H1 (cell line): ENCODE measurements at regions not wholly inside any gene's neighbourhood (a gene's known extent, or its start where the extent isn't known, plus 50 kb on each side); places are given as distances from the start of the nearest gene placed in this dataset.

Source experiments
- CTCF ChIA-PET: fragments of 300-600 bp; sonication (Branson Sonifier 250); formaldehyde crosslinking; loops from one replicate; lab custom pipeline; 2021; ENCODE audit not compliant: partially characterized antibody; lab: Charles Lee
- POLR2A ChIA-PET: fragments of 300-600 bp; sonication (Branson Sonifier 250); formaldehyde crosslinking; loops from one replicate; lab custom pipeline; 2021; ENCODE audit warnings: inconsistent platforms; ENCODE audit not compliant: partially characterized antibody; lab: Charles Lee
- DNase-seq, 2 experiments: peaks; one replicate each; pipeline versions ENCODE4 v3.0.0 to v3.0.0-alpha.2; 2010 to 2022; ENCODE audit warnings: low spot score in 2 of 2, low read depth in 1 of 2, mixed read lengths in 1 of 2
- FAIRE-seq: peaks from 2 replicates; lab custom pipeline; 2011; peaks lifted over from hg19 to GRCh38; lab: Jason Lieb, UNC
- H2AFZ ChIP-seq: 2 replicates; pipeline ENCODE4 v1.8.1; 2012; ENCODE audit warnings: low read length, inconsistent platforms
- H2AK5ac ChIP-seq: 2 replicates; pipeline ENCODE4 v1.6.1; 2013; ENCODE audit warnings: low read depth, low read length
- H2BK120ac ChIP-seq: replicated peaks from 2 replicates; pipeline ENCODE3; 2013; ENCODE audit warnings: low read depth, low read length, inconsistent platforms
- H2BK12ac ChIP-seq: 2 replicates; pipeline ENCODE4 v1.6.1; 2013; ENCODE audit warnings: low read depth, low read length
- H2BK15ac ChIP-seq: 2 replicates; pipeline ENCODE4 v1.6.1; 2013; ENCODE audit warnings: low read length
- H2BK20ac ChIP-seq: 2 replicates; pipeline ENCODE4 v1.6.1; 2013; ENCODE audit warnings: low read length
- H2BK5ac ChIP-seq: 2 replicates; pipeline ENCODE4 v1.6.1; 2013; ENCODE audit warnings: low read depth, low read length
- H3K14ac ChIP-seq: 2 replicates; pipeline ENCODE4 v1.6.1; 2013; ENCODE audit warnings: inconsistent platforms; ENCODE audit not compliant: insufficient read length
- H3K18ac ChIP-seq: 2 replicates; pipeline ENCODE4 v1.6.1; 2013; ENCODE audit warnings: low read length; ENCODE audit errors: extremely low read depth
- H3K23ac ChIP-seq: 2 replicates; pipeline ENCODE4 v1.6.1; 2013; ENCODE audit warnings: inconsistent platforms; ENCODE audit not compliant: insufficient read length
- H3K23me2 ChIP-seq: 2 replicates; pipeline ENCODE4 v1.6.1; 2013; ENCODE audit warnings: low read depth, low read length
- H3K27ac ChIP-seq: 2 replicates; pipeline ENCODE4 v1.6.1; 2011; ENCODE audit warnings: low read depth, low read length, inconsistent platforms
- H3K27me3 ChIP-seq, 4 experiments: replicated peaks in 1 of 4; 1 replicate in 1 of 4; 2 replicates in 3 of 4; pipeline versions ENCODE4 v1.6.1 to v1.8.1; 2011 to 2013; ENCODE audit warnings: low read length in 3 of 4, mild to moderate bottlenecking in 3 of 4, inconsistent platforms in 2 of 4, mixed read lengths in 2 of 4, moderate library complexity in 1 of 4; ENCODE audit not compliant: control insufficient read depth in 3 of 4, insufficient read depth in 3 of 4; ENCODE audit errors: extremely low read depth in 1 of 4
- H3K36me3 ChIP-seq, 4 experiments: 2 replicates each; pipeline versions ENCODE4 v1.6.1 to v1.8.1; 2011 to 2013; ENCODE audit warnings: mild to moderate bottlenecking in 4 of 4, low read length in 3 of 4, moderate library complexity in 2 of 4, control low read depth in 1 of 4, inconsistent platforms in 1 of 4; ENCODE audit not compliant: insufficient read depth in 4 of 4, control insufficient read depth in 2 of 4
- H3K4ac ChIP-seq: replicated peaks from 2 replicates; pipeline ENCODE3; 2013; ENCODE audit warnings: low read length, low read depth, mixed read lengths, inconsistent platforms; ENCODE audit not compliant: insufficient read length
- H3K4me1 ChIP-seq, 4 experiments: replicated peaks in 1 of 4; 1 replicate in 1 of 4; 2 replicates in 3 of 4; pipeline versions ENCODE4 v1.6.1 to v1.8.1; 2011 to 2013; ENCODE audit warnings: low read length in 3 of 4, inconsistent platforms in 2 of 4, mixed read lengths in 1 of 4; ENCODE audit not compliant: insufficient read depth in 4 of 4, control insufficient read depth in 3 of 4
- H3K4me2 ChIP-seq, 2 experiments: 2 replicates each; pipeline versions ENCODE4 v1.6.1 to v1.8.1; 2011 to 2013; ENCODE audit warnings: low read depth in 2 of 2, low read length in 2 of 2, control low read depth in 1 of 2, inconsistent platforms in 1 of 2, mild to moderate bottlenecking in 1 of 2; ENCODE audit not compliant: insufficient read depth in 1 of 2
- H3K4me3 ChIP-seq, 4 experiments: fragments of 200-600, 300-600 bp in 1 of 4; sonication (generic), shearing (Covaris generic), sonication (Bioruptor Twin) in 1 of 4; 2 replicates each; pipeline versions ENCODE4 v1.5.1 to v1.8.1; 2011 to 2016; ENCODE audit warnings: low read length in 4 of 4, low read depth in 3 of 4, control low read depth in 2 of 4, inconsistent platforms in 2 of 4, mild to moderate bottlenecking in 2 of 4, mixed read lengths in 1 of 4, moderate library complexity in 1 of 4; ENCODE audit not compliant: insufficient read depth in 2 of 4; ENCODE audit errors: extremely low read depth in 1 of 4
- H3K56ac ChIP-seq: replicated peaks from 2 replicates; pipeline ENCODE3; 2013; ENCODE audit warnings: low read depth, mild to moderate bottlenecking, mixed read lengths, low read length, inconsistent platforms; ENCODE audit not compliant: insufficient read length
- H3K79me1 ChIP-seq: 2 replicates; pipeline ENCODE4 v1.6.1; 2013; ENCODE audit warnings: low read depth, low read length, control low read depth
- H3K79me2 ChIP-seq, 2 experiments: 2 replicates each; pipeline versions ENCODE4 v1.6.1 to v1.8.1; 2012 to 2013; ENCODE audit warnings: low read length in 2 of 2, mild to moderate bottlenecking in 2 of 2, inconsistent platforms in 1 of 2; ENCODE audit not compliant: insufficient read depth in 2 of 2, control insufficient read depth in 1 of 2
- H3K9ac ChIP-seq, 4 experiments: replicated peaks in 1 of 4; 1 replicate in 1 of 4; 2 replicates in 3 of 4; pipeline versions ENCODE4 v1.6.1 to v1.8.1; 2011 to 2013; ENCODE audit warnings: low read depth in 3 of 4, low read length in 3 of 4, control low read depth in 2 of 4, mild to moderate bottlenecking in 2 of 4, moderate library complexity in 2 of 4, inconsistent platforms in 1 of 4; ENCODE audit errors: extremely low read depth in 1 of 4
- H3K9me3 ChIP-seq, 2 experiments: 2 replicates each; pipeline versions ENCODE4 v1.6.1 to v1.8.1; 2012 to 2013; ENCODE audit warnings: mild to moderate bottlenecking in 2 of 2, moderate library complexity in 2 of 2, control low read depth in 1 of 2, inconsistent platforms in 1 of 2, low read depth in 1 of 2, low read length in 1 of 2, mixed read lengths in 1 of 2; ENCODE audit not compliant: insufficient read depth in 2 of 2
- H4K20me1 ChIP-seq, 2 experiments: replicated peaks in 1 of 2; 2 replicates each; pipeline versions ENCODE3 to v1.8.1; 2011 to 2013; ENCODE audit warnings: inconsistent platforms in 2 of 2, low read length in 2 of 2, mild to moderate bottlenecking in 1 of 2; ENCODE audit not compliant: insufficient read depth in 2 of 2, control insufficient read depth in 1 of 2
- H4K5ac ChIP-seq: 2 replicates; pipeline ENCODE4 v1.6.1; 2013; ENCODE audit warnings: low read length, low read depth, mixed read lengths, inconsistent platforms; ENCODE audit not compliant: insufficient read length
- H4K8ac ChIP-seq: 2 replicates; pipeline ENCODE4 v1.8.0; 2013; ENCODE audit warnings: mild to moderate bottlenecking, moderate library complexity, low read length, inconsistent platforms; ENCODE audit not compliant: insufficient read depth; ENCODE audit errors: extremely low read depth
- H4K91ac ChIP-seq: replicated peaks from 2 replicates; pipeline ENCODE3; 2013; ENCODE audit warnings: low read length, mixed read lengths, inconsistent platforms; ENCODE audit not compliant: insufficient read length
- CREB1 ChIP-seq: IDR thresholded peaks from 2 replicates; pipeline ENCODE4 v1.6.1; 2012; ENCODE audit warnings: inconsistent platforms
- CTCF ChIP-seq, 3 experiments: IDR thresholded peaks; 1 replicate in 2 of 3; 2 replicates in 1 of 3; pipeline versions ENCODE4 v1.5.1 to v1.6.1; 2011; ENCODE audit warnings: low read length in 3 of 3, mild to moderate bottlenecking in 3 of 3, inconsistent platforms in 2 of 3, low read depth in 1 of 3, moderate library complexity in 1 of 3; ENCODE audit not compliant: insufficient read depth in 1 of 3; ENCODE audit errors: control extremely low read depth in 1 of 3
- E2F6 ChIP-seq: IDR thresholded peaks from 2 replicates; pipeline ENCODE4 v1.6.1; 2012; ENCODE audit warnings: inconsistent platforms
- EGR1 ChIP-seq: IDR thresholded peaks from 2 replicates; pipeline ENCODE4 v1.6.1; 2011; ENCODE audit warnings: low read depth, low read length, borderline replicate concordance
- GTF2F1 ChIP-seq: IDR thresholded peaks from 2 replicates; pipeline ENCODE4 v1.6.1; 2012; ENCODE audit warnings: low read depth, low read length, improper control_type of control experiment, borderline replicate concordance
- HDAC2 ChIP-seq, 2 experiments: fragments of 300-600 bp in 1 of 2; sonication (generic) in 1 of 2; IDR thresholded peaks; 2 replicates each; pipeline ENCODE4 v1.6.1; 2011 to 2012; ENCODE audit warnings: low read depth in 2 of 2, low read length in 2 of 2, mild to moderate bottlenecking in 2 of 2, moderate library complexity in 2 of 2, borderline replicate concordance in 1 of 2, inconsistent platforms in 1 of 2
- KDM1A ChIP-seq: fragments of 200-600, 300-600 bp; sonication (generic); IDR thresholded peaks from 2 replicates; pipeline ENCODE4 v1.7.1; 2016; ENCODE audit warnings: mild to moderate bottlenecking, low read length, borderline replicate concordance
- KDM5A ChIP-seq: fragments of 200-600 bp; IDR thresholded peaks from 2 replicates; pipeline ENCODE4 v1.7.1; 2012; ENCODE audit warnings: mild to moderate bottlenecking, low read length, inconsistent platforms, mixed read lengths
- MAFK ChIP-seq: IDR thresholded peaks from 2 replicates; pipeline ENCODE4 v1.6.1; 2012; ENCODE audit warnings: low read depth, mild to moderate bottlenecking, improper control_type of control experiment, low read length
- RBBP5 ChIP-seq: IDR thresholded peaks from 2 replicates; pipeline ENCODE4 v1.7.1; 2012; ENCODE audit warnings: low read depth, mild to moderate bottlenecking, inconsistent platforms, low read length, moderate library complexity, borderline replicate concordance
- SRF ChIP-seq: IDR thresholded peaks from 2 replicates; pipeline ENCODE4 v1.6.1; 2011; ENCODE audit warnings: mild to moderate bottlenecking, low read depth, low read length, moderate library complexity
- TAF1 ChIP-seq: IDR thresholded peaks from 2 replicates; pipeline ENCODE4 v1.6.1; 2011; ENCODE audit warnings: mild to moderate bottlenecking, low read depth, low read length
- whole genome bisulfite sequencing, 2 experiments: shearing (Covaris generic) in 1 of 2; methylation state at CpG; one replicate each; pipeline versions ENCODE4 v1.1.6 to v1.1.7; 2013 to 2015; ENCODE audit warnings: low lambda C conversion rate in 2 of 2, mixed read lengths in 2 of 2, inconsistent platforms in 1 of 2, low coverage in 1 of 2, missing lambda C conversion rate in 1 of 2; ENCODE audit not compliant: insufficient replicate concordance in 2 of 2, insufficient coverage in 1 of 2, insufficient read length in 1 of 2; ENCODE audit errors: extremely low coverage in 1 of 2, missing lambda C conversion rate in 1 of 2; 5-methylcytosine and 5-hydroxymethylcytosine counted together

- 89% methylated on average over 1 of the region's 1 CpG; no CpG with 5 or more reads in 1 of the 2 experiments for WGBS, 2 experiments
- Histone ChIP-seq H2BK20ac (no peak overlapping the region), H3K4me3 (no peak overlapping the region), H3K23ac (no peak overlapping the region), H3K18ac (no peak overlapping the region), H3K79me1 (no peaks in the 10 kb centered on the region), H2BK120ac (no peak overlapping the region), H3K79me2 (no peaks in the 10 kb centered on the region), H3K14ac (no peak overlapping the region), H3K56ac (no peak overlapping the region), H3K4me2 (no peak overlapping the region), H2AFZ (no peak overlapping the region), H4K8ac (no peak overlapping the region), H4K20me1 (no peaks in the 10 kb centered on the region), H4K5ac (no peak overlapping the region), H2AK5ac (no peak overlapping the region), H3K27ac (no peak overlapping the region), H3K9me3 (no peaks in the 10 kb centered on the region), H2BK15ac (no peak overlapping the region), H3K4me1 (no peaks in the 10 kb centered on the region), H2BK12ac (no peak overlapping the region), H3K23me2 (no peaks in the 10 kb centered on the region), H4K91ac (no peak overlapping the region), H2BK5ac (no peak overlapping the region), H3K9ac (no peak overlapping the region), H3K4ac (no peak overlapping the region), H3K36me3 (no peaks in the 10 kb centered on the region), H3K27me3 (no peaks in the 10 kb centered on the region)
- FAIRE-seq (no peak), DNase-seq (no peak)
- CTCF ChIA-PET, result interaction anchor here (0.6 to 2.4 kb wide), 3 partner anchors 14 to 43 kb away, joined by 3 to 13 read pairs (median 3); no protein-coding TSS in a partner anchor
- POLR2A ChIA-PET, result no interaction called here
- TF ChIP-seq MAFK, result no peak
- no peak for TF ChIP-seq KDM5A
- no peak for TF ChIP-seq TAF1
- TF ChIP-seq SRF, result no peak
- TF ChIP-seq HDAC2 (IDR thresholded peaks at IDR 0.05; ENCODE audit: borderline replicate concordance in 1 of 2, low read depth in 2 of 2, low read length in 2 of 2), result no peak
- no peak for TF ChIP-seq KDM1A
- no peak for TF ChIP-seq RBBP5
- TF ChIP-seq EGR1, result no peak
- no peak for TF ChIP-seq CREB1
- no peak for TF ChIP-seq E2F6
- TF ChIP-seq CTCF (IDR thresholded peaks at IDR 0.05; ENCODE audit: control extremely low read depth in 1 of 3, insufficient read depth in 1 of 3, low read depth in 1 of 3, low read length in 3 of 3), result no peak
- no peak for TF ChIP-seq GTF2F1
Observed at GRCh38 chr11:103586756-103587155, 449.7 kb upstream of the DDI1 start.
